ENCODE measurements at regions not wholly inside any gene's neighbourhood (a gene's known extent, or its start where the extent isn't known, plus 50 kb on each side); places are given as distances from the start of the nearest gene placed in this dataset.

GRCh38 chr13:86710896-86711295 is 911.7 kb upstream of the SLITRK6 start:
- in situ Hi-C loops (cut with MboI; ENCODE audit: low pct_unique_long_range_greater_than_20kb in 2 of 9, low sequenced_read_pairs in 9 of 9, unreplicated experiment in 9 of 9) = no loop called here
- 4 to 79% (median 32%) methylated on average over 1 to 5 of the region's 5 CpGs; no CpG with 5 or more reads in 2 of the 10 experiments for WGBS, 10 experiments
- no peak overlapping the region for H3K27ac ChIP-seq
- ATAC-seq (replicated peaks in 6 of 8) = peak in 5 of 8 experiments; percentile 30 to 62 (median 54)
- H3K4me1 ChIP-seq (replicated peaks in 1 of 2) = peaks cover 0 to 12% of the 10 kb centered on the region in 2 donors
- no peak overlapping the region for H3K4me3 ChIP-seq

DNA sequence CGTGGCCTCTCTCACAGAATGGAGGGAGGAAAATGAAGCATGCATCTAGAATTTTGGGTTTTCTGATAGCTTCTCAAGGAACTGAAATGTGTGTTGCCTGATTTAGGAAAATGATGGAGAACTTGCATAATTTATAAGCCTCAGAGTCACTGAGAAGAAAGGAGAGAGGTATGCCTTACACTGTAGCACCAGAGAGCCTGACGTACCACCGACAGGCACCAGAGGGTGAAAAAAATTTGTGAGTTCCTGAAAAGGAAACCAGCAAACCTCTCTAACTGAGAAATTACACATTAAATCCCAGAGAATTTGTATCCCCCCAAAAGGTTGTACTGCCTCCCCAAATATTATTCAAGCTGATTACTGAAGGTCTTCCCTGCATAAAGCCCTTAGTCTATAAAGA is 915.3 kb upstream of the SLITRK6 start:
- ATAC-seq (replicated peaks in 6 of 8) = no peak
- in situ Hi-C loops (cut with MboI; ENCODE audit: low pct_unique_long_range_greater_than_20kb in 2 of 9, low sequenced_read_pairs in 9 of 9, unreplicated experiment in 9 of 9) = no loop called here
- no peak overlapping the region for H3K4me3 ChIP-seq
- no peak overlapping the region for H3K27ac ChIP-seq
- WGBS, 10 experiments = 26 to 100% (median 92%) methylated on average over 1 to 3 of the region's 3 CpGs; no CpG with 5 or more reads in 2 of the 10 experiments
- peaks cover 0 to 12% of the 10 kb centered on the region in 2 donors for H3K4me1 ChIP-seq (replicated peaks in 1 of 2)

DNA sequence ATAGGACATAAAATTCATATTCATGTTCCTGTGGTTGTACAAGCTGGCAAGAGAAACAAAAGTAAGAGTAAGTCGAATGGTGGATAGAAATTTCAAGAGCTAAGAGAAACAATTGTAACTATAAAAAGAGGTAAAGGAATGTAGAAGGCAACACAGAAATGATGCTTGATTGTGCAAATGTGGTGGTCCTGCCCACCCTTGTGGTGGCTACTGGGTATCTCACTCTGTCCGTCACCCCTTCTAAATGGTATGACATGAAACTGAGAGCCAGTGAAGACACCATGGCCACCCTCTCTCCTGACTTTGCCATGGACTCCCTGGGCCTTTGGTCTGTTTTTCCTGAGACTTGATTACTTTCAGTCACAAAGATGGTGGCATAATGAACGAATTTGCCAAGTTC is 925.9 kb upstream of the SLITRK6 start:
- in situ Hi-C loops (cut with MboI; ENCODE audit: low pct_unique_long_range_greater_than_20kb in 2 of 9, low sequenced_read_pairs in 9 of 9, unreplicated experiment in 9 of 9) = no loop called here
- no peaks in the 10 kb centered on the region for H3K4me1 ChIP-seq (replicated peaks in 1 of 2)
- no peak overlapping the region for H3K4me3 ChIP-seq
- H3K27ac ChIP-seq = no peak overlapping the region
- ATAC-seq (replicated peaks in 6 of 8) = no peak
- 0 to 100% (median 67%) methylated on average over 1 to 3 of the region's 3 CpGs for WGBS, 10 experiments

DNA sequence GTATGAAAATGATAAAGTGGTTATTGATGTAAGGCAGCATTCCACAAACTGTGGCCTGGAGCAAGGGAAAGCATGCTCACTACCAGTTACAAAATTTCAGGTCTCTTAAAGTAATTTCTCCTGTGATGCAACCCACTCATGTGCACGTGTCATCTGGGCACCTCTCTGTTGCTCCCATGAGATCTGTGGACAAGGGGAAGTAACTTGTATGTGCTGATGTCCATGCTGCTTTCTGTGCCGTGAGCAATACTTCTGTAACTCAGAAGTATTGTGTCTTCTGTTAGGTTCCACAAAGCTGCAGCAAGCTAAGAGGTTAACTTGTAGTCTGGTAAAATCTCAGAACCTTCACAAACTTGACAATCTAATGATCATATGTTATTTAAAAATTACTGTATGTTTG is 930.0 kb upstream of the SLITRK6 start:
- in situ Hi-C loops (cut with MboI; ENCODE audit: low pct_unique_long_range_greater_than_20kb in 2 of 9, low sequenced_read_pairs in 9 of 9, unreplicated experiment in 9 of 9) = no loop called here
- peak in 1 of 8 experiments; percentile 35 for ATAC-seq (replicated peaks in 6 of 8)
- no peak overlapping the region for H3K4me3 ChIP-seq
- no peak overlapping the region for H3K27ac ChIP-seq
- H3K4me1 ChIP-seq (replicated peaks in 1 of 2) = no peaks in the 10 kb centered on the region
- WGBS, 10 experiments = 0 to 100% (median 50%) methylated on average over 1 to 2 of the region's 2 CpGs; no CpG with 5 or more reads in 2 of the 10 experiments

DNA sequence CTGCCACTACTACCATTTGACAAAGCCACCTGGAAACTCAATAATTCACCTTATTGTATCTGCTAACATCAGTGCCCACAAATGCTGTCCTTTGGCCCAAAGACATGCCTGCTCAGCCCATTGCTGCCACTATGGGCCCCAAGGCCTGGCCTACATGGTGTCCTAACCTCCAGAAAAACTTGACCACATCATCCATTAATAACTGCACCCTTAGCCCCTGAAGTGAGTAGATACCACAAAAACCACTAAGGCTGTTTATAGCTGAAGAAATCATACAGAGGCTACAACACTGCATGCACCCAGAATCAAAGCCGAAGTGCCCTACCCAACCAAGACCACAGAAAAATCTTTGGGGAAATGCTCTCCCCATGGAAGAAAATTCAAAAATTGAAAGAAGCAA is 932.8 kb upstream of the SLITRK6 start:
- no peak for ATAC-seq (replicated peaks in 6 of 8)
- WGBS, 10 experiments = 83 to 100% (median 93%) methylated on average over 1 of the region's 1 CpG; no CpG with 5 or more reads in 6 of the 10 experiments
- Histone ChIP-seq H3K4me1 (replicated peaks in 1 of 2) (no peaks in the 10 kb centered on the region), H3K27ac (no peak overlapping the region), H3K4me3 (no peak overlapping the region)
- in situ Hi-C loops (cut with MboI; ENCODE audit: low pct_unique_long_range_greater_than_20kb in 2 of 9, low sequenced_read_pairs in 9 of 9, unreplicated experiment in 9 of 9) = no loop called here

DNA sequence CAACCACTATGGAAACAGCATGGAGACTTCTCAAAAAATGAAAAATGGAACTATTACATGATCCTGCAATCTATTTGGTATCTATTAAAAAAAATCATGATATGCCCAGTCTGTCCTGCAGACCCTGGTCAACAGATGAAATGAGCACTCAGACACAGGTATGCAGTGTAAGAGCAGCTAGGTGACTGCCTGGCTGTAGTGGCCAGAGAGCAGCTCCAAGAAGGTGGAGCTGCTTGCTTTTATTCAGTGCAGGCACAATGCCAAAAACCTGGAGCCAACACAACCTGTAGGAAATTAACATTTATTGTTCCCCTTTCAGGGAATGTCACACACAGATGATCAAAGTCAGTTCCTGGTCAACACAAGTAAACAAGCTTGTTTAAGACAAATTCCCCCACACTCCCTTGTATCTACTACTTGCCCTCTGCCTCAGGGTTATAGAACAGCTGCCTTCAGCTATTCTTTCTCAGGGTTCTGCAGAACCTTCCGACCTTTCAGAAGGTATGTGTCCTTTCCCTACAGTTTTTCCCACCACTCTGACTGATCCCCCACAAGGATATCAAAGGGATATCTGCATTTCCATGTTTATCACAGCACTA is 933.7 kb upstream of the SLITRK5 start:
- H3K27ac ChIP-seq = no peak overlapping the region
- in situ Hi-C loops (cut with MboI; ENCODE audit: low pct_unique_long_range_greater_than_20kb in 2 of 9, low sequenced_read_pairs in 9 of 9, unreplicated experiment in 9 of 9) = no loop called here
- no peaks in the 10 kb centered on the region for H3K4me1 ChIP-seq (replicated peaks in 1 of 2)
- ATAC-seq (replicated peaks in 6 of 8) = no peak
- WGBS, 10 experiments = 0 to 100% (median 75%) methylated on average over 1 of the region's 1 CpG; no CpG with 5 or more reads in 3 of the 10 experiments
- no peak overlapping the region for H3K4me3 ChIP-seq

- Histone ChIP-seq H3K4me3 (no peak overlapping the region), H3K4me1 (replicated peaks in 1 of 2) (no peaks in the 10 kb centered on the region), H3K27ac (no peak overlapping the region)
- 0 to 100% (median 70%) methylated on average over 1 to 2 of the region's 2 CpGs; no CpG with 5 or more reads in 2 of the 10 experiments for WGBS, 10 experiments
- ATAC-seq (replicated peaks in 6 of 8) = no peak
- in situ Hi-C loops (cut with MboI; ENCODE audit: low pct_unique_long_range_greater_than_20kb in 2 of 9, low sequenced_read_pairs in 9 of 9, unreplicated experiment in 9 of 9) = no loop called here
These were observed 929.3 kb upstream of the SLITRK5 start for GRCh38 chr13:86741762-86742285.

DNA sequence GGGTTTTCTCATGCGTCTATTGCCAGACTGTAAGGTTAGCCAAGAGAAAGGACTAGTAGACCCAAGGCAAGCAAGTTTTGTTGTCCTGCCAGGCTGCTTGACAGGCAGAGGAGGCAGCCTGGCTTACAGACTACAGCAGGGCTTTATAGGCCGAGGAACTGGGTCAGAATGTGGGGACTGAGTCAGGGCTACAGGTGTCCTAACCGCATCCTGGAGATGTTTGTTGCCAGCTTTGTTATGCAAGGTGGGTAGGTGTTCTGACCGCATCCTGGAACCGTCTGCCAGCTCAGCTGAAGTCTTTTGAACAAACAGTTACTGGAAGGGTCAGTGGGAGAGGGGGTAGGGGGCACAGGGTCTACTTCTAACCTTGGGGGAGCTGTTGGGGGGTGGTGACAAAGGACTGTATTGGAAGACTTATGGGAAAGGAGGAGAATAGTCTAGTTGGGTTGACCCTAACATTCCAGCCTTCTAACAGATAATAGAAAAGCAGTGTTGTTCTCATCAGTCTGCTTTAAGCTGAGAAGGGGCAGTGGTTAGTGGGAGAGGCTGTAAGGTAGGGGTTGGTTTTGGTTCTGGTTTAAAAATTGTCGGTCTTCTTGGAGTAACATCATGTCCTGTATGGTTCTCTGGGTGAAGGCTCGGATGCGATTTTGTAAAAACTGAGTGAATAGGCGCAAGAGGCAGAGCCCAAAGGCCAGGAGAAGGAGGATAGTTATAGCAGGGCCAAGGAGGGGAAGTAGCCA is 913.8 kb upstream of the SLITRK5 start:
- ATAC-seq (replicated peaks in 6 of 8) = no peak
- in situ Hi-C loops (cut with MboI; ENCODE audit: low pct_unique_long_range_greater_than_20kb in 2 of 9, low sequenced_read_pairs in 9 of 9, unreplicated experiment in 9 of 9) = no loop called here
- no peaks in the 10 kb centered on the region for H3K4me1 ChIP-seq (replicated peaks in 1 of 2)
- 0 to 100% (median 87%) methylated on average over 1 to 5 of the region's 9 CpGs; no CpG with 5 or more reads in 1 of the 10 experiments for WGBS, 10 experiments
- no peak overlapping the region for H3K27ac ChIP-seq
- H3K4me3 ChIP-seq = no peak overlapping the region

DNA sequence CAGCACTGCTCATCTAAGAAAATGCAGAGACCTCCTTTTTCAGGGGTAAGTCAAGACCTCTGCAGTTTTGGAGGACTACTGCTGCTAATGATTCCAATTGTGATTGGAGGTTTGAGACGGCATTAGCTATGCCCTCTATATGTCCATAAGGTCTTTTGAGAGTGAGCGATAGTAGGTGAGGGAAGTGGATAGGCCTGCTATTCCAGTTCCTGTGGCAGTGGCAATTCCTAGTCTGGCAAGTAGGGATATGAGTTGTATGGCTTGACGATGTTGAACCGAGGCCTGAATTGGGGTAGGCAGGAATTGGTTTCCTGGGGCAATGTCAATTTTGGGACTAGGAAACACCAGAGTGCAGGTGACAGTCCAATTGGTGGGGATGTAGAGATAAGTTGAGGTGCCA is 913.1 kb upstream of the SLITRK5 start:
- Histone ChIP-seq H3K4me3 (no peak overlapping the region), H3K4me1 (replicated peaks in 1 of 2) (no peaks in the 10 kb centered on the region), H3K27ac (no peak overlapping the region)
- WGBS, 10 experiments = 24 to 100% (median 100%) methylated on average over 2 to 4 of the region's 4 CpGs; no CpG with 5 or more reads in 1 of the 10 experiments
- ATAC-seq (replicated peaks in 6 of 8) = no peak
- in situ Hi-C loops (cut with MboI; ENCODE audit: low pct_unique_long_range_greater_than_20kb in 2 of 9, low sequenced_read_pairs in 9 of 9, unreplicated experiment in 9 of 9) = no loop called here

- in situ Hi-C loops (cut with MboI; ENCODE audit: low pct_unique_long_range_greater_than_20kb in 2 of 9, low sequenced_read_pairs in 9 of 9, unreplicated experiment in 9 of 9) = no loop called here
- 23 to 100% (median 70%) methylated on average over 1 to 5 of the region's 5 CpGs; no CpG with 5 or more reads in 4 of the 10 experiments for WGBS, 10 experiments
- Histone ChIP-seq H3K4me1 (replicated peaks in 1 of 2) (no peaks in the 10 kb centered on the region), H3K27ac (no peak overlapping the region), H3K4me3 (no peak overlapping the region)
- no peak for ATAC-seq (replicated peaks in 6 of 8)
These were observed 910.6 kb upstream of the SLITRK5 start for GRCh38 chr13:86760620-86761019.

DNA sequence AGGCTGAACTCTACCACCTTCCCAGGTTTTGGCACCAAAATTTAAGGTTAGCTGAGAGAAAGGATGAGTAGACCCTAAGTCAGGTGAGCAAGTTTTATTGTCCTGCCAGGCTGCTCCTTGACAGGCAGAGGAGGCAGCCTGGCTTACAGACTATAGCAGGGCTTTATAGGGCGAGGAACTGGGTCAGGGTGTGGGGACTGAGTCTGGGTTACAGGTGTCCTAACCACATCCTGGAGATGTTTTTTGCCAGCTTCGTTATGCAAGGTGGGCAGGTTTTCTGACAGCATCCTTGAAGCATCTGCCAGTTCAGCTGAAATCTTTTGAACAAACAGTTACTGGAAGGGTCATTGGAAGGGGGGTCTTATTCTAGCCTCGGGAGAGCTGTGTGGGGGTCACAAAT is 905.7 kb upstream of the SLITRK5 start:
- Histone ChIP-seq H3K27ac (no peak overlapping the region), H3K4me3 (no peak overlapping the region), H3K4me1 (replicated peaks in 1 of 2) (no peaks in the 10 kb centered on the region)
- in situ Hi-C loops (cut with MboI; ENCODE audit: low pct_unique_long_range_greater_than_20kb in 2 of 9, low sequenced_read_pairs in 9 of 9, unreplicated experiment in 9 of 9) = no loop called here
- ATAC-seq (replicated peaks in 6 of 8) = no peak
- whole genome bisulfite sequencing, 10 experiments = 0 to 83% (median 0%) methylated on average over 1 to 3 of the region's 3 CpGs; no CpG with 5 or more reads in 3 of the 10 experiments

GRCh38 chr13:86788616-86789015 is 882.6 kb upstream of the SLITRK5 start:
- Histone ChIP-seq H3K27ac (peak overlapping the region in 1 of 2 donors; percentile 43), H3K4me1 (replicated peaks in 1 of 2) (peaks cover 7 to 12% of the 10 kb centered on the region in 2 donors), H3K4me3 (no peak overlapping the region)
- ATAC-seq (replicated peaks in 6 of 8) = peak in 5 of 8 experiments; percentile 61 to 90 (median 73)
- WGBS, 10 experiments = 0 to 80% (median 33%) methylated on average over 1 to 2 of the region's 2 CpGs; no CpG with 5 or more reads in 1 of the 10 experiments
- in situ Hi-C loops (cut with MboI; ENCODE audit: low pct_unique_long_range_greater_than_20kb in 2 of 9, low sequenced_read_pairs in 9 of 9, unreplicated experiment in 9 of 9) = no loop called here

DNA sequence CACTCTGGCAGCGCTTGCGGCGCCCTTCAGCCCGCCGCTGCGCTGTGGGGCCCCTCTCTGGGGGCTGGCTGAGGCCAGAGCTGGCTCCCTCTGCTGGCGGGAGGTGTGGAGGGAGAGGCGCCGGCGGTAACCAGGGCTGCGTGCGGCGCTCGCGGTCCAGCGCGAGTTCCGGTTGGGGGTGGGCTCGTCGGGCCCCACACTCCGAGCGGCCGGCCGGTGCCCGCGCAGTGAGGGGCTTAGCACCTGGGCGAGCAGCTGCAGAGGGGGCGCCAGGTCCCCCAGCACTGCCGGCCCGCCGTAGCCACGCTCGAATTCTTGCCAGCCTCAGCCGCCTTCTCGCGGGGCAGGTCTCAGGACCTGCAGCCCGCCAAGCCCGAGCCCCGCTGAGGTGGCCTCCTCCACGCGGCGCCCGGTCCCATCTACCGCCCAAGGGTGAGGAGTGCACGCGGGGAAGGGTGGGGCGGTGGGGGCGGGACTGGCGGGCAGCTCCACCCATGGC is 879.0 kb upstream of the SLITRK5 start:
- Histone ChIP-seq H3K27ac (no peak overlapping the region), H3K4me1 (replicated peaks in 1 of 2) (peaks cover 7 to 12% of the 10 kb centered on the region in 2 donors), H3K4me3 (no peak overlapping the region)
- ATAC-seq (replicated peaks in 6 of 8) = no peak
- in situ Hi-C loops (cut with MboI; ENCODE audit: low pct_unique_long_range_greater_than_20kb in 2 of 9, low sequenced_read_pairs in 9 of 9, unreplicated experiment in 9 of 9) = no loop called here
- 100% methylated on average over 9 of the region's 49 CpGs; no CpG with 5 or more reads in 9 of the 10 experiments for WGBS, 10 experiments
